ENCODE measurements at regions not wholly inside any gene's neighbourhood (a gene's known extent, or its start where the extent isn't known, plus 50 kb on each side); places are given as distances from the start of the nearest gene placed in this dataset.

- Histone ChIP-seq H3K9me3 (ENCODE audit: control insufficient read depth in 1 of 2, low read length in 2 of 2) (no peaks in the 10 kb centered on the region), H3K27me3 (ENCODE audit: low read depth, low read length) (no peaks in the 10 kb centered on the region), H3K4me1 (ENCODE audit: control insufficient read depth in 1 of 2, insufficient read depth in 2 of 2, low read length in 2 of 2) (no peaks in the 10 kb centered on the region), H3K36me3 (ENCODE audit: control insufficient read depth in 1 of 2, insufficient read depth in 2 of 2, low read length in 2 of 2) (no peaks in the 10 kb centered on the region), H3K4me3 (ENCODE audit: low read depth in 1 of 2, low read length in 2 of 2) (no peak overlapping the region), H3K27ac (ENCODE audit: low read length) (no peak overlapping the region)
These were observed 486.6 kb downstream of the BRINP1 start for GRCh38 chr9:118882684-118883083.

- no peaks in the 10 kb centered on the region for H3K36me3 ChIP-seq (ENCODE audit: control insufficient read depth in 1 of 2, insufficient read depth in 2 of 2, low read length in 2 of 2)
- H3K27me3 ChIP-seq (ENCODE audit: low read depth, low read length): no peaks in the 10 kb centered on the region
- no peak overlapping the region for H3K4me3 ChIP-seq (ENCODE audit: low read depth in 1 of 2, low read length in 2 of 2)
- H3K9me3 ChIP-seq (ENCODE audit: control insufficient read depth in 1 of 2, low read length in 2 of 2): no peaks in the 10 kb centered on the region
- H3K4me1 ChIP-seq (ENCODE audit: control insufficient read depth in 1 of 2, insufficient read depth in 2 of 2, low read length in 2 of 2): no peaks in the 10 kb centered on the region
- no peak overlapping the region for H3K27ac ChIP-seq (ENCODE audit: low read length)
These were observed 485.8 kb downstream of the BRINP1 start for GRCh38 chr9:118883411-118883810.

GRCh38 chr9:118891213-118891612 is 478.0 kb downstream of the BRINP1 start:
- H3K27ac ChIP-seq (ENCODE audit: low read length): no peak overlapping the region
- H3K27me3 ChIP-seq (ENCODE audit: low read depth, low read length): no peaks in the 10 kb centered on the region

GRCh38 chr9:118896324-118897000 is 472.8 kb downstream of the BRINP1 start:
- Histone ChIP-seq H3K27me3 (ENCODE audit: low read depth, low read length) (no peaks in the 10 kb centered on the region), H3K4me3 (ENCODE audit: low read depth in 1 of 2, low read length in 2 of 2) (no peak overlapping the region), H3K36me3 (ENCODE audit: control insufficient read depth in 1 of 2, insufficient read depth in 2 of 2, low read length in 2 of 2) (no peaks in the 10 kb centered on the region), H3K9me3 (ENCODE audit: control insufficient read depth in 1 of 2, low read length in 2 of 2) (peaks cover 0 to 2% of the 10 kb centered on the region in 2 donors), H3K27ac (ENCODE audit: low read length) (no peak overlapping the region), H3K4me1 (ENCODE audit: control insufficient read depth in 1 of 2, insufficient read depth in 2 of 2, low read length in 2 of 2) (no peaks in the 10 kb centered on the region)

More at GRCh38 chr9:118891213-118891612, 478.0 kb downstream of the BRINP1 start:
- H3K4me1 ChIP-seq (ENCODE audit: control insufficient read depth in 1 of 2, insufficient read depth in 2 of 2, low read length in 2 of 2): no peaks in the 10 kb centered on the region
- no peak overlapping the region for H3K4me3 ChIP-seq (ENCODE audit: low read depth in 1 of 2, low read length in 2 of 2)
- H3K9me3 ChIP-seq (ENCODE audit: control insufficient read depth in 1 of 2, low read length in 2 of 2): no peaks in the 10 kb centered on the region
- H3K36me3 ChIP-seq (ENCODE audit: control insufficient read depth in 1 of 2, insufficient read depth in 2 of 2, low read length in 2 of 2): no peaks in the 10 kb centered on the region

GRCh38 chr9:118918180-118918579 is 451.1 kb downstream of the BRINP1 start:
- Histone ChIP-seq H3K36me3 (ENCODE audit: control insufficient read depth in 1 of 2, insufficient read depth in 2 of 2, low read length in 2 of 2) (no peaks in the 10 kb centered on the region), H3K4me1 (ENCODE audit: control insufficient read depth in 1 of 2, insufficient read depth in 2 of 2, low read length in 2 of 2) (no peaks in the 10 kb centered on the region), H3K27me3 (ENCODE audit: low read depth, low read length) (no peaks in the 10 kb centered on the region), H3K9me3 (ENCODE audit: control insufficient read depth in 1 of 2, low read length in 2 of 2) (peaks cover 0 to 9% of the 10 kb centered on the region in 2 donors), H3K4me3 (ENCODE audit: low read depth in 1 of 2, low read length in 2 of 2) (no peak overlapping the region), H3K27ac (ENCODE audit: low read length) (no peak overlapping the region)

- no peak overlapping the region for H3K27ac ChIP-seq (ENCODE audit: low read length)
These were observed 440.5 kb downstream of the BRINP1 start for GRCh38 chr9:118928722-118929121.

GRCh38 chr9:118929287-118929686 is 439.9 kb downstream of the BRINP1 start:
- H3K27ac ChIP-seq (ENCODE audit: low read length): no peak overlapping the region
- H3K27me3 ChIP-seq (ENCODE audit: low read depth, low read length): no peaks in the 10 kb centered on the region

More at GRCh38 chr9:118928722-118929121, 440.5 kb downstream of the BRINP1 start:
- no peaks in the 10 kb centered on the region for H3K27me3 ChIP-seq (ENCODE audit: low read depth, low read length)
- H3K36me3 ChIP-seq (ENCODE audit: control insufficient read depth in 1 of 2, insufficient read depth in 2 of 2, low read length in 2 of 2): no peaks in the 10 kb centered on the region
- no peaks in the 10 kb centered on the region for H3K4me1 ChIP-seq (ENCODE audit: control insufficient read depth in 1 of 2, insufficient read depth in 2 of 2, low read length in 2 of 2)
- H3K4me3 ChIP-seq (ENCODE audit: low read depth in 1 of 2, low read length in 2 of 2): no peak overlapping the region
- no peaks in the 10 kb centered on the region for H3K9me3 ChIP-seq (ENCODE audit: control insufficient read depth in 1 of 2, low read length in 2 of 2)

GRCh38 chr9:118931941-118932340 is 437.3 kb downstream of the BRINP1 start:
- H3K27me3 ChIP-seq (ENCODE audit: low read depth, low read length): no peaks in the 10 kb centered on the region
- H3K9me3 ChIP-seq (ENCODE audit: control insufficient read depth in 1 of 2, low read length in 2 of 2): no peaks in the 10 kb centered on the region
- no peaks in the 10 kb centered on the region for H3K36me3 ChIP-seq (ENCODE audit: control insufficient read depth in 1 of 2, insufficient read depth in 2 of 2, low read length in 2 of 2)
- no peaks in the 10 kb centered on the region for H3K4me1 ChIP-seq (ENCODE audit: control insufficient read depth in 1 of 2, insufficient read depth in 2 of 2, low read length in 2 of 2)
- H3K4me3 ChIP-seq (ENCODE audit: low read depth in 1 of 2, low read length in 2 of 2): no peak overlapping the region
- H3K27ac ChIP-seq (ENCODE audit: low read length): no peak overlapping the region

More at GRCh38 chr9:118929287-118929686, 439.9 kb downstream of the BRINP1 start:
- no peaks in the 10 kb centered on the region for H3K4me1 ChIP-seq (ENCODE audit: control insufficient read depth in 1 of 2, insufficient read depth in 2 of 2, low read length in 2 of 2)
- no peaks in the 10 kb centered on the region for H3K36me3 ChIP-seq (ENCODE audit: control insufficient read depth in 1 of 2, insufficient read depth in 2 of 2, low read length in 2 of 2)
- H3K9me3 ChIP-seq (ENCODE audit: control insufficient read depth in 1 of 2, low read length in 2 of 2): no peaks in the 10 kb centered on the region
- H3K4me3 ChIP-seq (ENCODE audit: low read depth in 1 of 2, low read length in 2 of 2): no peak overlapping the region

GRCh38 chr9:118938581-118938980 is 430.7 kb downstream of the BRINP1 start:
- no peaks in the 10 kb centered on the region for H3K27me3 ChIP-seq (ENCODE audit: low read depth, low read length)
- H3K9me3 ChIP-seq (ENCODE audit: control insufficient read depth in 1 of 2, low read length in 2 of 2): no peaks in the 10 kb centered on the region
- no peaks in the 10 kb centered on the region for H3K36me3 ChIP-seq (ENCODE audit: control insufficient read depth in 1 of 2, insufficient read depth in 2 of 2, low read length in 2 of 2)

GRCh38 chr9:118940473-118940872 is 428.8 kb downstream of the BRINP1 start:
- no peaks in the 10 kb centered on the region for H3K4me1 ChIP-seq (ENCODE audit: control insufficient read depth in 1 of 2, insufficient read depth in 2 of 2, low read length in 2 of 2)
- no peak overlapping the region for H3K4me3 ChIP-seq (ENCODE audit: low read depth in 1 of 2, low read length in 2 of 2)
- no peaks in the 10 kb centered on the region for H3K27me3 ChIP-seq (ENCODE audit: low read depth, low read length)
- no peaks in the 10 kb centered on the region for H3K9me3 ChIP-seq (ENCODE audit: control insufficient read depth in 1 of 2, low read length in 2 of 2)
- H3K36me3 ChIP-seq (ENCODE audit: control insufficient read depth in 1 of 2, insufficient read depth in 2 of 2, low read length in 2 of 2): no peaks in the 10 kb centered on the region
- H3K27ac ChIP-seq (ENCODE audit: low read length): no peak overlapping the region

More at GRCh38 chr9:118938581-118938980, 430.7 kb downstream of the BRINP1 start:
- Histone ChIP-seq H3K4me1 (ENCODE audit: control insufficient read depth in 1 of 2, insufficient read depth in 2 of 2, low read length in 2 of 2) (no peaks in the 10 kb centered on the region), H3K4me3 (ENCODE audit: low read depth in 1 of 2, low read length in 2 of 2) (no peak overlapping the region), H3K27ac (ENCODE audit: low read length) (no peak overlapping the region)

GRCh38 chr9:118946669-118947068 is 422.6 kb downstream of the BRINP1 start:
- H3K4me3 ChIP-seq (ENCODE audit: low read depth in 1 of 2, low read length in 2 of 2): no peak overlapping the region
- H3K9me3 ChIP-seq (ENCODE audit: control insufficient read depth in 1 of 2, low read length in 2 of 2): no peaks in the 10 kb centered on the region
- H3K4me1 ChIP-seq (ENCODE audit: control insufficient read depth in 1 of 2, insufficient read depth in 2 of 2, low read length in 2 of 2): no peaks in the 10 kb centered on the region
- H3K27me3 ChIP-seq (ENCODE audit: low read depth, low read length): no peaks in the 10 kb centered on the region
- H3K27ac ChIP-seq (ENCODE audit: low read length): no peak overlapping the region
- no peaks in the 10 kb centered on the region for H3K36me3 ChIP-seq (ENCODE audit: control insufficient read depth in 1 of 2, insufficient read depth in 2 of 2, low read length in 2 of 2)

- Histone ChIP-seq H3K27me3 (ENCODE audit: low read depth, low read length) (no peaks in the 10 kb centered on the region), H3K27ac (ENCODE audit: low read length) (no peak overlapping the region), H3K9me3 (ENCODE audit: control insufficient read depth in 1 of 2, low read length in 2 of 2) (no peaks in the 10 kb centered on the region), H3K36me3 (ENCODE audit: control insufficient read depth in 1 of 2, insufficient read depth in 2 of 2, low read length in 2 of 2) (no peaks in the 10 kb centered on the region), H3K4me1 (ENCODE audit: control insufficient read depth in 1 of 2, insufficient read depth in 2 of 2, low read length in 2 of 2) (no peaks in the 10 kb centered on the region), H3K4me3 (ENCODE audit: low read depth in 1 of 2, low read length in 2 of 2) (no peak overlapping the region)
These were observed 414.4 kb downstream of the BRINP1 start for GRCh38 chr9:118954857-118955256.

Data from muscle layer of duodenum (tissue), 2 donors.